Nephron (organoid): ENCODE measurements at regions not wholly inside any gene's neighbourhood (a gene's known extent, or its start where the extent isn't known, plus 50 kb on each side); places are given as distances from the start of the nearest gene placed in this dataset.

ENCODE experiments used
- H3K27ac Mint-ChIP-seq, 3 experiments: 2 replicates each; pipeline ENCODE4 v1.8.0; 2020; ENCODE audit warnings: mixed read lengths in 3 of 3, mild to moderate bottlenecking in 2 of 3, moderate library complexity in 1 of 3
- H3K27me3 Mint-ChIP-seq: 2 replicates; pipeline ENCODE4 v1.8.0; 2021; ENCODE audit warnings: low read depth, mild to moderate bottlenecking, moderate library complexity, mixed read lengths
- H3K36me3 Mint-ChIP-seq: 2 replicates; pipeline ENCODE4 v1.8.0; 2020; ENCODE audit warnings: low read depth, mixed read lengths
- H3K4me1 Mint-ChIP-seq: 2 replicates; pipeline ENCODE4 v1.8.0; 2020; ENCODE audit warnings: mixed read lengths
- H3K4me3 Mint-ChIP-seq, 3 experiments: 2 replicates each; pipeline ENCODE4 v1.8.0; 2020; ENCODE audit warnings: mild to moderate bottlenecking in 3 of 3, mixed read lengths in 3 of 3, moderate library complexity in 2 of 3
- H3K9me3 Mint-ChIP-seq: 2 replicates; pipeline ENCODE4 v1.8.0; 2020; ENCODE audit warnings: mixed read lengths
- CTCF ChIP-seq, 3 experiments: fragments of 200-600 bp; sonication (generic); IDR thresholded peaks; one replicate each; pipeline ENCODE4 v1.5.0; 2021; ENCODE audit warnings: antibody characterized with exemption in 3 of 3; ENCODE audit not compliant: unreplicated experiment in 3 of 3

- no peak overlapping the region for H3K4me3 Mint-ChIP-seq
- H3K27ac Mint-ChIP-seq, result no peak overlapping the region
- no peaks in the 10 kb centered on the region for H3K36me3 Mint-ChIP-seq
- peaks cover 2% of the 10 kb centered on the region for H3K9me3 Mint-ChIP-seq
- peaks cover 4% of the 10 kb centered on the region for H3K27me3 Mint-ChIP-seq
- TF ChIP-seq CTCF (IDR thresholded peaks at IDR 0.05; ENCODE audit: unreplicated experiment in 3 of 3), result no peak
- H3K4me1 Mint-ChIP-seq, result peaks cover 27% of the 10 kb centered on the region
These were observed 79.2 kb downstream of the LINC00237 start for GRCh38 chr20:21026951-21027350.

- no peak for TF ChIP-seq CTCF (IDR thresholded peaks at IDR 0.05; ENCODE audit: unreplicated experiment in 3 of 3)
- H3K27ac Mint-ChIP-seq, result no peak overlapping the region
- no peak overlapping the region for H3K4me3 Mint-ChIP-seq
- H3K9me3 Mint-ChIP-seq, result no peaks in the 10 kb centered on the region
- peaks cover 19% of the 10 kb centered on the region for H3K4me1 Mint-ChIP-seq
- no peaks in the 10 kb centered on the region for H3K36me3 Mint-ChIP-seq
- peaks cover 19% of the 10 kb centered on the region for H3K27me3 Mint-ChIP-seq
These were observed 81.7 kb downstream of the LINC00237 start for GRCh38 chr20:21024420-21024819.

GRCh38 chr20:21022925-21023324, 83.2 kb downstream of the LINC00237 start:
- Mint-ChIP-seq H3K27ac (no peak overlapping the region), H3K4me1 (peaks cover 8% of the 10 kb centered on the region), H3K27me3 (peaks cover 21% of the 10 kb centered on the region), H3K36me3 (no peaks in the 10 kb centered on the region), H3K4me3 (no peak overlapping the region), H3K9me3 (no peaks in the 10 kb centered on the region)
- TF ChIP-seq CTCF (IDR thresholded peaks at IDR 0.05; ENCODE audit: unreplicated experiment in 3 of 3), result no peak

- Mint-ChIP-seq H3K4me3 (no peak overlapping the region), H3K9me3 (no peaks in the 10 kb centered on the region), H3K27ac (no peak overlapping the region), H3K36me3 (no peaks in the 10 kb centered on the region), H3K27me3 (peaks cover 28% of the 10 kb centered on the region), H3K4me1 (peaks cover 8% of the 10 kb centered on the region)
- TF ChIP-seq CTCF (IDR thresholded peaks at IDR 0.05; ENCODE audit: unreplicated experiment in 3 of 3), result no peak
These were observed 84.7 kb downstream of the LINC00237 start for GRCh38 chr20:21021472-21021790.

- Mint-ChIP-seq H3K4me1 (peaks cover 8% of the 10 kb centered on the region), H3K36me3 (no peaks in the 10 kb centered on the region), H3K27me3 (peaks cover 28% of the 10 kb centered on the region), H3K9me3 (no peaks in the 10 kb centered on the region), H3K4me3 (no peak overlapping the region), H3K27ac (peak overlapping the region in 1 of 3 experiments; percentile 55)
- no peak for TF ChIP-seq CTCF (IDR thresholded peaks at IDR 0.05; ENCODE audit: unreplicated experiment in 3 of 3)
These were observed 85.3 kb downstream of the LINC00237 start for GRCh38 chr20:21020659-21021471.
